ENCODE measurements at regions not wholly inside any gene's neighbourhood (a gene's known extent, or its start where the extent isn't known, plus 50 kb on each side); places are given as distances from the start of the nearest gene placed in this dataset.

DNA sequence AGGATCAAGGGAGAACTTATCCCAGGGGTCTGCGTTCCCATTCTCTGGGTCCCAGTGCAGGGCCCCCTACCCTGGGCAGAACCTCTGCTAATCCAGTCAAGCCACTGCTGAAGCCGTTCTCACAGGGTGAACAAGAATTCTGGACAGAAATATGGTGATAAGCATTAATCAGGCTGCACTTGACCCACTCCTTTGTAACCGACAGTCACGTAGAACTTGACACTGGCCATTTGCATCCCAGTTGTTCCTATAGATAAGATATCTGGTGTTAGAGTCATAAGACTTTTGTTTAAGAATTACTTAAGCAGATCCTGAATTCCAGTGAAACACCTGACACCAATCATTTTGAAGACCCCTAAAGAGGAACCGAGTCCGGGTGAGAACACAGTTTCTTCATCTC is 107.5 kb upstream of the THY1 start:
- TF ChIP-seq POLR2AphosphoS5 (IDR thresholded peaks at IDR 0.05), result no peak
- no peak for TF ChIP-seq POLR2A (IDR thresholded peaks at IDR 0.05)
- TF ChIP-seq, protein P1, sequence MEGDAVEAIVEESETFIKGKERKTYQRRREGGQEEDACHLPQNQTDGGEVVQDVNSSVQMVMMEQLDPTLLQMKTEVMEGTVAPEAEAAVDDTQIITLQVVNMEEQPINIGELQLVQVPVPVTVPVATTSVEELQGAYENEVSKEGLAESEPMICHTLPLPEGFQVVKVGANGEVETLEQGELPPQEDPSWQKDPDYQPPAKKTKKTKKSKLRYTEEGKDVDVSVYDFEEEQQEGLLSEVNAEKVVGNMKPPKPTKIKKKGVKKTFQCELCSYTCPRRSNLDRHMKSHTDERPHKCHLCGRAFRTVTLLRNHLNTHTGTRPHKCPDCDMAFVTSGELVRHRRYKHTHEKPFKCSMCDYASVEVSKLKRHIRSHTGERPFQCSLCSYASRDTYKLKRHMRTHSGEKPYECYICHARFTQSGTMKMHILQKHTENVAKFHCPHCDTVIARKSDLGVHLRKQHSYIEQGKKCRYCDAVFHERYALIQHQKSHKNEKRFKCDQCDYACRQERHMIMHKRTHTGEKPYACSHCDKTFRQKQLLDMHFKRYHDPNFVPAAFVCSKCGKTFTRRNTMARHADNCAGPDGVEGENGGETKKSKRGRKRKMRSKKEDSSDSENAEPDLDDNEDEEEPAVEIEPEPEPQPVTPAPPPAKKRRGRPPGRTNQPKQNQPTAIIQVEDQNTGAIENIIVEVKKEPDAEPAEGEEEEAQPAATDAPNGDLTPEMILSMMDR (IDR thresholded peaks at IDR 0.05), result no peak
